Activated CD4-positive, alpha-beta T cell treated with anti-CD3 and anti-CD28 coated beads for 36 hours (primary cell): ENCODE measurements at regions not wholly inside any gene's neighbourhood (a gene's known extent, or its start where the extent isn't known, plus 50 kb on each side); places are given as distances from the start of the nearest gene placed in this dataset.

Source experiments
- ATAC-seq: fragments of 200-7000 bp; cut with Tn5 transposase; one replicate; pipeline ENCODE4 v1.10.0; 2021; ENCODE audit warnings: mild to moderate bottlenecking, moderate library complexity
- CTCF ChIA-PET: fragments of 350-600 bp; sonication (Branson Sonifier 250); formaldehyde crosslinking; loops from one replicate; lab custom pipeline; 2021; ENCODE audit warnings: antibody characterized with exemption; lab: Charles Lee
- POLR2A ChIA-PET: fragments of 350-600 bp; sonication (Branson Sonifier 250); formaldehyde crosslinking; loops from one replicate; lab custom pipeline; 2021; ENCODE audit warnings: antibody characterized with exemption, inconsistent platforms; lab: Charles Lee
- DNase-seq: peaks from one replicate; pipeline ENCODE4 v3.0.0-alpha.2; 2020
- H3K27ac Mint-ChIP-seq: one replicate; pipeline ENCODE4 v1.8.0; 2021; ENCODE audit warnings: mixed read lengths
- H3K27me3 Mint-ChIP-seq: one replicate; pipeline ENCODE4 v1.8.0; 2021; ENCODE audit warnings: mixed read lengths
- H3K36me3 Mint-ChIP-seq: one replicate; pipeline ENCODE4 v1.8.0; 2021; ENCODE audit warnings: low read depth, mixed read lengths
- H3K4me1 Mint-ChIP-seq: one replicate; pipeline ENCODE4 v1.8.0; 2021; ENCODE audit warnings: mixed read lengths
- H3K4me3 Mint-ChIP-seq: one replicate; pipeline ENCODE4 v1.8.0; 2021; ENCODE audit warnings: mild to moderate bottlenecking, moderate library complexity, mixed read lengths
- H3K9me3 Mint-ChIP-seq: one replicate; pipeline ENCODE4 v1.8.0; 2021; ENCODE audit warnings: low read depth, mixed read lengths
- intact Hi-C, 2 experiments: fragments of 100-400 bp; cut with DNase I in 1 of 2; cut with micrococcal nuclease in 1 of 2; formaldehyde crosslinking; loops; one replicate each; pipeline versions ENCODE4 v1.14.2 to v1.15.1; 2022 to 2024; cut with DNase I, micrococcal nuclease

- CTCF ChIA-PET, result interaction anchor here (0.5 kb wide), 1 partner anchor 1054 kb away, joined by 3 read pairs; no protein-coding TSS in a partner anchor
- H3K9me3 Mint-ChIP-seq, result no peaks in the 10 kb centered on the region
- no peak for ATAC-seq
- POLR2A ChIA-PET, result no interaction called here
- no peak overlapping the region for H3K4me3 Mint-ChIP-seq
- intact Hi-C loops, result no loop called here
- H3K27ac Mint-ChIP-seq, result no peak overlapping the region
- no peaks in the 10 kb centered on the region for H3K4me1 Mint-ChIP-seq
- no peak for DNase-seq
- no peaks in the 10 kb centered on the region for H3K36me3 Mint-ChIP-seq
- H3K27me3 Mint-ChIP-seq, result no peaks in the 10 kb centered on the region
Observed at GRCh38 chr20:48180024-48180423, 394.7 kb upstream of the SULF2 start.

GRCh38 chr20:48178633-48179032 is 393.4 kb upstream of the SULF2 start:
- no peak overlapping the region for H3K27ac Mint-ChIP-seq
- no peaks in the 10 kb centered on the region for H3K36me3 Mint-ChIP-seq
- no peaks in the 10 kb centered on the region for H3K4me1 Mint-ChIP-seq
- DNase-seq, result no peak
- intact Hi-C loops, result no loop called here
- peaks cover 5% of the 10 kb centered on the region for H3K27me3 Mint-ChIP-seq
- H3K9me3 Mint-ChIP-seq, result no peaks in the 10 kb centered on the region
- ChIA-PET CTCF (no interaction called here), POLR2A (no interaction called here)
- ATAC-seq, result no peak
- no peak overlapping the region for H3K4me3 Mint-ChIP-seq

GRCh38 chr20:48177058-48177457 is 391.8 kb upstream of the SULF2 start:
- no peak for ATAC-seq
- DNase-seq, result no peak

DNA sequence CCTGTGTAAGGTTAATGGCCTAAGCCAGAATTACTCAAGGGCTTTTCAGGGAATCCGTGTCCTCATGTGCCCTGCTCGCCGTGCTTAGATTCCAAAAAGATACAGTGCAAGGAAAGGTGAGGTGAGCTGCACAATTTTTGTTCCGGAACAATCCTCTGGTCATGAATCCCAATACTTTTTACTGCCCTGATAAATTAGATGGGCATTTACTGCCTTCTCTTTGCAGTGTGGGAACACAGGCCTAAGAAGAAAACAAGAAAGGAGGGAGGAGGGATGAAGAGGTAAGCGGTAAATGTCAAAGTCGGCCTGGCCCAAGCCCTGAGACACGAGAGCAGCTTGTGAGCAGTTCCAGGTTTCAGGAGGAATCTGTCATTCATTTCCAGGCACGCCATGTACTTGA is 390.9 kb upstream of the SULF2 start:
- Mint-ChIP-seq H3K36me3 (no peaks in the 10 kb centered on the region), H3K4me1 (no peaks in the 10 kb centered on the region), H3K27me3 (peaks cover 12% of the 10 kb centered on the region), H3K4me3 (no peak overlapping the region), H3K27ac (no peak overlapping the region), H3K9me3 (no peaks in the 10 kb centered on the region)
- CTCF ChIA-PET, result no interaction called here
- POLR2A ChIA-PET, result no interaction called here
- intact Hi-C loops, result no loop called here
- ATAC-seq, result no peak
- no peak for DNase-seq

More at GRCh38 chr20:48177058-48177457, 391.8 kb upstream of the SULF2 start:
- ChIA-PET POLR2A (no interaction called here), CTCF (no interaction called here)
- Mint-ChIP-seq H3K27ac (no peak overlapping the region), H3K4me1 (no peaks in the 10 kb centered on the region), H3K9me3 (no peaks in the 10 kb centered on the region), H3K27me3 (peaks cover 12% of the 10 kb centered on the region), H3K4me3 (no peak overlapping the region), H3K36me3 (no peaks in the 10 kb centered on the region)
- intact Hi-C loops, result no loop called here

- no peak for ATAC-seq
- H3K4me3 Mint-ChIP-seq, result no peak overlapping the region
- H3K9me3 Mint-ChIP-seq, result no peaks in the 10 kb centered on the region
- H3K27me3 Mint-ChIP-seq, result peaks cover 12% of the 10 kb centered on the region
- CTCF ChIA-PET, result no interaction called here
- intact Hi-C loops, result no loop called here
- no peaks in the 10 kb centered on the region for H3K36me3 Mint-ChIP-seq
- DNase-seq, result no peak
- H3K27ac Mint-ChIP-seq, result no peak overlapping the region
- POLR2A ChIA-PET, result no interaction called here
- H3K4me1 Mint-ChIP-seq, result no peaks in the 10 kb centered on the region
Observed at GRCh38 chr20:48175261-48175660, 390.0 kb upstream of the SULF2 start.

GRCh38 chr20:48172357-48172702 is 387.0 kb upstream of the SULF2 start:
- no peaks in the 10 kb centered on the region for H3K4me1 Mint-ChIP-seq
- ATAC-seq (no peak), DNase-seq (no peak)
- ChIA-PET POLR2A (no interaction called here), CTCF (interaction anchor here (0.5 kb wide), 1 partner anchor 395 kb away, joined by 3 read pairs; no protein-coding TSS in a partner anchor)
- intact Hi-C loops, result no loop called here
- H3K9me3 Mint-ChIP-seq, result no peaks in the 10 kb centered on the region
- H3K4me3 Mint-ChIP-seq, result no peak overlapping the region
- peaks cover 12% of the 10 kb centered on the region for H3K27me3 Mint-ChIP-seq
- H3K36me3 Mint-ChIP-seq, result no peaks in the 10 kb centered on the region
- no peak overlapping the region for H3K27ac Mint-ChIP-seq

DNA sequence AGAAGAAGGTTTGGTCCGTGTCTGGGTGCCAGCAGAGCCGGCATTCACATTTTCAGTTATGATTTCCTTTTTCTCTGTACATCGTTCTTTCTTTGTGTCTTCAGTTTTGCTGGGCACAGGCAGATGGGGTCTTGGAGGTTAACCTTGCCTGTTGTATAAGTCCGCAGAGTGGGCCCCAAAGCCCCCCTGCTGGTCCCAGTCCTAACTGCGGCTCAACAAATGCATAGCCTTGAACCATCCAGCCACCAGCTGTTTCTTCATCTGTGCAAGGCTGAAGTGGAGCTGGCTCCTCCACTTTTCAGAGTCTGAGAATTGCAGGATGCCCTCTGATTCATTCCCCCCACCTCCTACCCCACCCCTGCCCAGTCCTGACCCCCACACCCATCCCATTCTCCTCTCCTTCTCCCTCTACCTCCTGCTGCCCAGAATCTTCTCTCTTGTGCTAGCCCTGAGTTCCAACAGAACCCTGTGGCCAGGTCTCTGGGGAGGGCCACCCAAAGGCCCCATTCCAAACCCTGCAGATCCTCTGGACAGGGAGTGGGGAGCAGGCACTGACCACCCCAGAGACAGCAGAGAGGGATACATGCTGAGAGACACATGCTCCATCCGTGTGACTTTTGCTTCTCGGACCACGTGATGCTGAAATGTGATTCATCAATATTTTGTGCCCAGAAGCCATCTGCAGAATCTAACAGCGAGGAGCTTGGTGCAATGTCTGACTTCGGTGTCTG is 386.5 kb upstream of the SULF2 start:
- intact Hi-C loops, result no loop called here
- ChIA-PET POLR2A (no interaction called here), CTCF (interaction anchor here (0.5 kb wide), 1 partner anchor 395 kb away, joined by 3 read pairs; no protein-coding TSS in a partner anchor)
- no peak for DNase-seq
- Mint-ChIP-seq H3K27me3 (peaks cover 12% of the 10 kb centered on the region), H3K27ac (no peak overlapping the region), H3K4me3 (no peak overlapping the region), H3K36me3 (no peaks in the 10 kb centered on the region), H3K4me1 (no peaks in the 10 kb centered on the region), H3K9me3 (no peaks in the 10 kb centered on the region)
- ATAC-seq, result no peak

- CTCF ChIA-PET, result interaction anchor here (0.6 kb wide), 1 partner anchor 302 kb away, joined by 3 read pairs; no protein-coding TSS in a partner anchor
- H3K4me1 Mint-ChIP-seq, result no peaks in the 10 kb centered on the region
- peaks cover 12% of the 10 kb centered on the region for H3K27me3 Mint-ChIP-seq
- intact Hi-C loops, result no loop called here
- POLR2A ChIA-PET, result no interaction called here
- no peak overlapping the region for H3K4me3 Mint-ChIP-seq
- ATAC-seq (no peak), DNase-seq (no peak)
- H3K9me3 Mint-ChIP-seq, result no peaks in the 10 kb centered on the region
- no peaks in the 10 kb centered on the region for H3K36me3 Mint-ChIP-seq
- no peak overlapping the region for H3K27ac Mint-ChIP-seq
Observed at GRCh38 chr20:48171071-48171470, 385.8 kb upstream of the SULF2 start.

DNA sequence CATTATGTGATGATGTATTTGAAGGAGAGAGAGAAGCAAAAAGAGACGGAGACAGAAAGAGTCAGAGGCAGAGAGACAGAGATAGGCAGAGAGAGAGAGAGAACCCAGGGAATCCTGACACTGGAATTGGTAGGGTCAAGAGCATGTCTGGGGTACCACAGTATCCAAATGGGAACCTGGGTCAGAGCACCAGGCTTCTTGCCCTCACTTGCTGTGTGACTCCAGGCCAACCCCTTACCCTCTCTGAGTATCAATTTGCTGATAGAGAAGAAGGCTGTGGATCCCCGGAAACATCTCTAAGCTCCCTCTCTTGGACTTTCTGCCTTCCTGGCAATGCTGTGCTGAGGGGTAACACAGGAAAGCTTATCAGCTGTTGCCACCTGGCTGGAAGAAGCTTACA is 385.3 kb upstream of the SULF2 start:
- no peak for DNase-seq
- H3K9me3 Mint-ChIP-seq, result no peaks in the 10 kb centered on the region
- ChIA-PET CTCF (interaction anchor here (0.5 to 0.6 kb wide), 2 partner anchors 19 to 302 kb away, joined by 3 read pairs; no protein-coding TSS in a partner anchor), POLR2A (no interaction called here)
- intact Hi-C loops, result no loop called here
- H3K27ac Mint-ChIP-seq, result no peak overlapping the region
- H3K4me3 Mint-ChIP-seq, result no peak overlapping the region
- H3K27me3 Mint-ChIP-seq, result peaks cover 12% of the 10 kb centered on the region
- H3K36me3 Mint-ChIP-seq, result no peaks in the 10 kb centered on the region
- no peak for ATAC-seq
- H3K4me1 Mint-ChIP-seq, result no peaks in the 10 kb centered on the region

GRCh38 chr20:48169650-48170225 is 384.5 kb upstream of the SULF2 start:
- no peaks in the 10 kb centered on the region for H3K36me3 Mint-ChIP-seq
- H3K4me3 Mint-ChIP-seq, result no peak overlapping the region
- intact Hi-C loops, result no loop called here
- no peak for DNase-seq
- no peak for ATAC-seq
- ChIA-PET POLR2A (no interaction called here), CTCF (no interaction called here)
- H3K4me1 Mint-ChIP-seq, result no peaks in the 10 kb centered on the region
- peaks cover 12% of the 10 kb centered on the region for H3K27me3 Mint-ChIP-seq
- no peak overlapping the region for H3K27ac Mint-ChIP-seq
- H3K9me3 Mint-ChIP-seq, result no peaks in the 10 kb centered on the region

- ChIA-PET POLR2A (no interaction called here), CTCF (interaction anchor here (0.7 kb wide), 1 partner anchor 1598 kb away, joined by 3 read pairs; no protein-coding TSS in a partner anchor)
- Mint-ChIP-seq H3K27ac (no peak overlapping the region), H3K4me3 (no peak overlapping the region), H3K9me3 (no peaks in the 10 kb centered on the region), H3K36me3 (no peaks in the 10 kb centered on the region), H3K4me1 (no peaks in the 10 kb centered on the region), H3K27me3 (peaks cover 3% of the 10 kb centered on the region)
- DNase-seq (no peak), ATAC-seq (no peak)
- intact Hi-C loops, result no loop called here
Observed at GRCh38 chr20:48166082-48166835, 381.0 kb upstream of the SULF2 start.

- Mint-ChIP-seq H3K27ac (no peak overlapping the region), H3K9me3 (no peaks in the 10 kb centered on the region), H3K4me3 (no peak overlapping the region), H3K27me3 (peaks cover 3% of the 10 kb centered on the region), H3K36me3 (no peaks in the 10 kb centered on the region), H3K4me1 (no peaks in the 10 kb centered on the region)
- no peak for ATAC-seq
- CTCF ChIA-PET, result no interaction called here
- intact Hi-C loops, result no loop called here
- POLR2A ChIA-PET, result no interaction called here
- no peak for DNase-seq
Observed at GRCh38 chr20:48165401-48165685, 380.1 kb upstream of the SULF2 start.
